A673 (cell line): ENCODE measurements at regions not wholly inside any gene's neighbourhood (a gene's known extent, or its start where the extent isn't known, plus 50 kb on each side); places are given as distances from the start of the nearest gene placed in this dataset.

Source experiments
- CTCF ChIP-seq: fragments of 300-800, 200-600 bp; sonication (generic); conservative IDR thresholded peaks from 2 replicates; pipeline ENCODE4 v1.5.1; 2017; ENCODE audit warnings: low read depth, mild to moderate bottlenecking, antibody characterized with exemption, low read length, moderate library complexity, mixed read lengths
- EZH2 ChIP-seq: fragments of 200-600 bp; sonication (generic); IDR thresholded peaks from 2 replicates; pipeline ENCODE4 v1.6.1; 2017; ENCODE audit warnings: borderline replicate concordance, low read depth, mild to moderate bottlenecking, mixed read lengths, antibody characterized with exemption, low read length; ENCODE audit not compliant: poor library complexity, severe bottlenecking

GRCh38 chr18:67451960-67452359, 64.6 kb downstream of the DSEL start:
- TF ChIP-seq CTCF (no peak), EZH2 (no peak)
